Calu3 (cell line): ENCODE measurements at regions not wholly inside any gene's neighbourhood (a gene's known extent, or its start where the extent isn't known, plus 50 kb on each side); places are given as distances from the start of the nearest gene placed in this dataset.

Experiments used
- BruUV-seq: library from RNA; stranded (reverse); fragments of 400-500 nt; replicated peaks from 2 replicates; lab custom pipeline; 2021; lab: Mats Ljungman, UMichigan
- CTCF ChIA-PET: fragments of 300-600 bp; sonication (Branson Sonifier 250); formaldehyde crosslinking; loops from one replicate; lab custom pipeline; 2022; ENCODE audit warnings: antibody characterized with exemption; lab: Charles Lee
- DNase-seq: peaks from one replicate; pipeline ENCODE4 v3.0.0; 2022
- H3K27ac Mint-ChIP-seq: one replicate; pipeline ENCODE4 v1.8.0; 2022; ENCODE audit warnings: mixed read lengths; ENCODE audit not compliant: unreplicated experiment
- H3K27me3 Mint-ChIP-seq: one replicate; pipeline ENCODE4 v1.8.0; 2022; ENCODE audit warnings: mixed read lengths; ENCODE audit not compliant: unreplicated experiment
- H3K36me3 Mint-ChIP-seq: one replicate; pipeline ENCODE4 v1.8.0; 2022; ENCODE audit warnings: mild to moderate bottlenecking, moderate library complexity, mixed read lengths; ENCODE audit not compliant: insufficient read depth, unreplicated experiment
- H3K4me1 Mint-ChIP-seq: one replicate; pipeline ENCODE4 v1.8.0; 2022; ENCODE audit warnings: mild to moderate bottlenecking, low read depth, mixed read lengths; ENCODE audit not compliant: unreplicated experiment
- H3K4me3 Mint-ChIP-seq: one replicate; pipeline ENCODE4 v1.8.0; 2022; ENCODE audit warnings: mild to moderate bottlenecking, low read depth, moderate library complexity, mixed read lengths; ENCODE audit not compliant: unreplicated experiment
- H3K9me3 Mint-ChIP-seq: one replicate; pipeline ENCODE4 v1.8.0; 2022; ENCODE audit warnings: low read depth, mixed read lengths; ENCODE audit not compliant: unreplicated experiment
- intact Hi-C: fragments of 100-400 bp; cut with micrococcal nuclease; formaldehyde crosslinking; loops from one replicate; pipeline ENCODE4 v1.10.0; 2022; ENCODE audit not compliant: unreplicated experiment
- TF ChIP-seq, protein P1 (sequence below): fragments of 200-600 bp; IDR thresholded peaks from one replicate; pipeline ENCODE4 v1.8.0; 2022; ENCODE audit warnings: antibody characterized with exemption; ENCODE audit not compliant: unreplicated experiment

DNA sequence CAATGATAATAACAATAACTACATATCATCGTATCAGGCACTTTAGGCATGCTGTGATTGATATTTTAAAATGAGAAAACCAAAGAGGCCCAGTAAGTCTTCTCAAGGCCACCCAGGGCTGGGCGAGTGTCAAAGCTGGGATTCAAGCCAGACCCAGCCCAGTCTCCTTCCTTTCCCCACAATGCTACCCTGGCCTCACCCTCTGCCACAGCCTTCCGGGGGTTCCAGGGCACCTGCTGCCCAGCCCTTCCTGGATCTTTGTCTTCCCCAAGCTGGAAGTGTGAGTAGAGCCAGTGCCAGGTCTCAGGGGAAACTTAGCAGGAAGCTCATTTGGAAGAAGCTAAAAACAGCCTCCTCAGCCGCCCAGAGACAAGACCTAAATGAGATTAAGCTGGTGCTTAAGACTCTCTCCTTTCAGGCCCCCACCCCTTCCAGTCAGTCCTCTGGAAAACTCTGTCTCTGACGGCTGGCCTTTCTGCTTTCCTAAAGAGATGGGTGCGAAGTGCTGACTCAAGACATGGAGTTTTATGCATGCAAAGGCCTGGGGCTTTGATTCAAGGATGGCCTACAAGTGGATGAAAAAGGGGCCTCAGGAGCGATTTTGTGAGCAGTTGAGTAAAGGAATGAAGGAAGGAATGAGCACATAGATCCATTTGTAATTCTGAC, 184.2 kb downstream of the KCNA5 start:
- no TSS peak for BruUV-seq

DNA sequence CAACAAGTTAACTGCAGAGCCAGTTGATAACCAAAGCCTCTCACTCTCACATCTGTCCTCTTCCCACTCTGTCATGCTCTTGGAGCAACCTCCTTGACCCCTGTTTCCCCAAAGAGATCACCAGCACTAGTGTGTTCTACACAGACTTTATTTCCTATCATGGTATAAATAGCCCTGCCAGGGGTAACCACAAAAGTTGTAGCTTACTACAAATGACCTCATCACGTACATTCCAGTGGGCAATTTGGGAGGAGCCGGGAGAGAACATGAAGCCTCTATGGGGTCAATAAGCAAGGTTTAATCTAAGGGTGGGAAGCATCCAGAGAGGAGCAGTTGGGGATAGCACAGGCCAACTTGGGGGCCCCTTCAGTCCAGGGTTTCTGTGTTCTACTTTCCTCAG, 186.5 kb downstream of the KCNA5 start:
- DNase-seq, result no peak
- BruUV-seq, result no TSS peak
- H3K36me3 Mint-ChIP-seq, result no peaks in the 10 kb centered on the region
- TF ChIP-seq, protein P1, sequence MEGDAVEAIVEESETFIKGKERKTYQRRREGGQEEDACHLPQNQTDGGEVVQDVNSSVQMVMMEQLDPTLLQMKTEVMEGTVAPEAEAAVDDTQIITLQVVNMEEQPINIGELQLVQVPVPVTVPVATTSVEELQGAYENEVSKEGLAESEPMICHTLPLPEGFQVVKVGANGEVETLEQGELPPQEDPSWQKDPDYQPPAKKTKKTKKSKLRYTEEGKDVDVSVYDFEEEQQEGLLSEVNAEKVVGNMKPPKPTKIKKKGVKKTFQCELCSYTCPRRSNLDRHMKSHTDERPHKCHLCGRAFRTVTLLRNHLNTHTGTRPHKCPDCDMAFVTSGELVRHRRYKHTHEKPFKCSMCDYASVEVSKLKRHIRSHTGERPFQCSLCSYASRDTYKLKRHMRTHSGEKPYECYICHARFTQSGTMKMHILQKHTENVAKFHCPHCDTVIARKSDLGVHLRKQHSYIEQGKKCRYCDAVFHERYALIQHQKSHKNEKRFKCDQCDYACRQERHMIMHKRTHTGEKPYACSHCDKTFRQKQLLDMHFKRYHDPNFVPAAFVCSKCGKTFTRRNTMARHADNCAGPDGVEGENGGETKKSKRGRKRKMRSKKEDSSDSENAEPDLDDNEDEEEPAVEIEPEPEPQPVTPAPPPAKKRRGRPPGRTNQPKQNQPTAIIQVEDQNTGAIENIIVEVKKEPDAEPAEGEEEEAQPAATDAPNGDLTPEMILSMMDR, result no peak
- no peak overlapping the region for H3K4me3 Mint-ChIP-seq
- no peaks in the 10 kb centered on the region for H3K4me1 Mint-ChIP-seq
- H3K9me3 Mint-ChIP-seq, result peaks cover 15% of the 10 kb centered on the region
- intact Hi-C loops, result no loop called here
- CTCF ChIA-PET, result no interaction called here
- H3K27ac Mint-ChIP-seq, result no peak overlapping the region
- no peaks in the 10 kb centered on the region for H3K27me3 Mint-ChIP-seq

More for the DNA sequence above, 184.2 kb downstream of the KCNA5 start:
- no peak overlapping the region for H3K4me3 Mint-ChIP-seq
- no peak for DNase-seq
- no peaks in the 10 kb centered on the region for H3K4me1 Mint-ChIP-seq
- CTCF ChIA-PET, result no interaction called here
- TF ChIP-seq, protein P1, result no peak
- H3K27me3 Mint-ChIP-seq, result no peaks in the 10 kb centered on the region
- intact Hi-C loops, result no loop called here
- no peaks in the 10 kb centered on the region for H3K36me3 Mint-ChIP-seq
- peaks cover 13% of the 10 kb centered on the region for H3K9me3 Mint-ChIP-seq
- no peak overlapping the region for H3K27ac Mint-ChIP-seq

DNA sequence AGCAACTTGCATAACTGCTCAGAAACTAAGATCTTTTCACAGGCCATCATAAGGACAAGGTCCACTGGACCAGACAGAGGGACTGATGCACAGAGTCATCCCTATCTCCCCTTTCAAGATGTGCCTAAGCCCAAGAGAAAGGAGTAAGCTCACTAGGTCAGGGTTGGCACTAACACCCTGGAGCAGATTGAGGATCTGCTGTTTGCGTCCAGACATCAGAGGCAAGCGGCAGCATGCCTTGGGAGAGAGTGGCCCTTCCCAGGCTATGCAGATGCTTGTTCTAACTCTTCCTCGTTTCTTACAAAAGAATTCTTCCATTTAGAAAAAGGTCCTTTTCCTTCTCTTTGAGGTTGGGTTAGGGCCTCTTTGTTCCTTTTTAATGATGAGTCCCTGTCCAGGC, 187.2 kb downstream of the KCNA5 start:
- Mint-ChIP-seq H3K36me3 (no peaks in the 10 kb centered on the region), H3K27ac (no peak overlapping the region), H3K4me3 (no peak overlapping the region), H3K4me1 (no peaks in the 10 kb centered on the region), H3K9me3 (peaks cover 17% of the 10 kb centered on the region), H3K27me3 (no peaks in the 10 kb centered on the region)
- CTCF ChIA-PET, result no interaction called here
- intact Hi-C loops, result no loop called here
- no peak for DNase-seq
- BruUV-seq, result no TSS peak
- TF ChIP-seq, protein P1, result no peak

DNA sequence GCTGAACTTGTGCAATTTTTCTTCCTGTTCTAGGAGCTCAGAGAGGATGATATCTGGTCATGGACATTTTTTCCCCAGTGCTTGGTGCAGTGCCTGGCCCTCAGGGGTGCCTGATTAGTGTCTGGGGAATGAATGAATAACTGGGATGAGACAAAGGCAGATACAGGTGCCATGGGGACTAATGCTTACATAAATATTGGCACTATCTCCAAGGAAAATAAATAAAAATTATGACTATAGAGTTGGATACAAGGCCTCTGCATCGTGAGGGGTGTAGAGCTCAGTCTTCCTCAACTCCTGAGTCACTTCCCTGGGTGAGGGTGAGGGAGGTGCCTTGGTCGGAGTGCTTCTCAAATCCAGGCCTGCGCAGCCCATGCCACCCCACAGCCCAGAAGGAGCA, 188.6 kb downstream of the KCNA5 start:
- CTCF ChIA-PET, result no interaction called here
- Mint-ChIP-seq H3K4me1 (no peaks in the 10 kb centered on the region), H3K36me3 (no peaks in the 10 kb centered on the region), H3K9me3 (peaks cover 17% of the 10 kb centered on the region), H3K4me3 (no peak overlapping the region), H3K27ac (no peak overlapping the region), H3K27me3 (no peaks in the 10 kb centered on the region)
- intact Hi-C loops, result no loop called here
- TF ChIP-seq, protein P1, result no peak
- DNase-seq, result no peak
- no TSS peak for BruUV-seq
